Sciatic nerve (tissue), 2 donors: ENCODE measurements at regions not wholly inside any gene's neighbourhood (a gene's known extent, or its start where the extent isn't known, plus 50 kb on each side); places are given as distances from the start of the nearest gene placed in this dataset.

Experiments
- ATAC-seq: fragments of 200-7000 bp; cut with Tn5 transposase; one replicate; pipeline ENCODE4 v1.9.1; 2020; ENCODE audit warnings: mild to moderate bottlenecking, moderate library complexity
- DNase-seq: peaks from one replicate; pipeline ENCODE4 v3.0.0-alpha.2; 2020; ENCODE audit warnings: low spot score
- intact Hi-C: fragments of 100-400 bp; cut with DNase I; formaldehyde crosslinking; loops from one replicate; pipeline ENCODE4 v1.14.2; 2022
- donor health status: DM: no; HTN: no; CAD: no.
- donor health status: DM: no; HTN: no; CAD: no.

DNA sequence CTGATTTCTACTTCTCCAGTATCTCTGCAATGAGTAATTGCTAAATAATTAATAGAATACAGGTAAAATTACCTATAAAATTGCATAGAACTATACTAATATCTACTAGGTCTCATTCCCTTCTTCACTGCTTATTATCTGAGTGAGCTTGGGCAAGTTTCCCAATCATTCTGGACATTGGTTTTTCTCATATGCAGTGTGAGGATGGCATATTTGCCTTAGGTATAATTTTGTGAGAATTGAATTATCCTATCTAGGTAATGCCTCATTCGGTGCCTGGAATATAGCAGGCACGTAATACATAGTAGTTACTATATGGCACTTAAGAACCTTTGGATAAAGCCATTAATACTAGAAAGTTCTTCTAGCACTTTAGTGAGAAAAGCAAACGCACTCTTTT is 434.7 kb downstream of the GATA3 start:
- ATAC-seq, result no peak
- DNase-seq, result no peak
- intact Hi-C loops, result no loop called here

- DNase-seq (no peak), ATAC-seq (no peak)
- intact Hi-C loops, result no loop called here
Measured at GRCh38 chr10:8489823-8490222, 435.3 kb downstream of the GATA3 start.

DNA sequence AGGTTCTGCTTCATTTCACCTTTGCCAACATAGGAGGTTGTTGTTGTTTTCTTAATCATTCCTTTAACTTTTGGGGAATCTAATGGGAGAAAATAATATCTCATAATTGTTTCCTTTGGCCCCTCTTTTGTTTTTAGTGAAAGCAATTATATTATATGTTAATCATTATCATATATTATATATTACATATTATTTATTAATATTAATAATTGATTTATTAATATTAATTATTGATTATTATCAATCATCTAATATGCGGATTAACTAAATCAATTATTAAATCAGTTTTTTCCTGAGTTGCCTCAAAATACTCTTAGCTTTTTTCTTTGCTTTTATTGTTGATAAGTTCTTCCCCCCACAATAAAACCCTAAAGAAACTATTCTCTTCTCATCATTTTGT is 443.8 kb downstream of the GATA3 start:
- ATAC-seq (no peak), DNase-seq (no peak)
- intact Hi-C loops, result no loop called here

DNA sequence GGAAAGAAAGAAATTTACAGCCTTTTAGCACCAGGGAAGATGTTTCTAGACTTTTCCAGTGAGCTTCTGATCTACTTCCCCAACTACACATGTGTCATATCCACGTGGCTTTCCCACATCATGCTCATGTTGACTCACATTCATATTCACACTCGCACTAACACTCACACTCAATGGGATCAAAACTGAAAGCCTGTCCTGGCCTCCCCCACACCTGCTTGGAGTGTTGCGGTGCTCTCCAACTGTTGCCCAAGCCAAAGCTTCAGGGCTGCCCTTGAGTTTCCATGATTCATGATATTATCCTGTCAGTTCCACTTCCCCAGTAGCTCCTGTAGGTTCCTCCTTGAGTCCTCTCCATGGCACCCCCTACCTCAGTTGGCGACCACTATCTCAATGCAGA is 444.4 kb downstream of the GATA3 start:
- DNase-seq (no peak), ATAC-seq (no peak)
- intact Hi-C loops, result no loop called here

GRCh38 chr10:8499312-8499711 is 444.8 kb downstream of the GATA3 start:
- ATAC-seq (no peak), DNase-seq (no peak)
- intact Hi-C loops, result no loop called here

GRCh38 chr10:8499752-8500390 is 445.4 kb downstream of the GATA3 start:
- no peak for ATAC-seq
- intact Hi-C loops, result no loop called here
- DNase-seq, result no peak

GRCh38 chr10:8502573-8502972 is 448.1 kb downstream of the GATA3 start:
- intact Hi-C loops, result no loop called here
- no peak for DNase-seq
- ATAC-seq, result no peak

DNA sequence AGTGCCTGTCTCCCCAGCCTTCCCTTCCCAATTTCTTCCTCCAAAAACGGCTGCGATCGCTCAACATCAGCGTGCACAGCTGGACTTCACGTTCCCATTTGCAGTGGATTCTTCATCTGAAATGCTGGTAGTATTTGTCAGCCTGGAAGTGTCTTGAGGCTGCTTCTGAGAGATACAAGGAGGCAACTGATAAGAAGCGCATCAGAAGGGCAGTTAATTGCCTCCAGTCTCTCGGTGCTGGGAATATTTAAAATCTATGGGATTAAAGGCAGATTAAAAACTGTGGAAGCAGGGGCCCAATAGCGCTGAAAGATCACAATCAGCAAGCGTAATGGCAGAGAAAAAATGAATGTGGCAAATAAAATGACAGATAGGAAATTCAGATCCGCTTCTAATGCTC is 450.0 kb downstream of the GATA3 start:
- ATAC-seq (no peak), DNase-seq (no peak)
- intact Hi-C loops, result no loop called here

DNA sequence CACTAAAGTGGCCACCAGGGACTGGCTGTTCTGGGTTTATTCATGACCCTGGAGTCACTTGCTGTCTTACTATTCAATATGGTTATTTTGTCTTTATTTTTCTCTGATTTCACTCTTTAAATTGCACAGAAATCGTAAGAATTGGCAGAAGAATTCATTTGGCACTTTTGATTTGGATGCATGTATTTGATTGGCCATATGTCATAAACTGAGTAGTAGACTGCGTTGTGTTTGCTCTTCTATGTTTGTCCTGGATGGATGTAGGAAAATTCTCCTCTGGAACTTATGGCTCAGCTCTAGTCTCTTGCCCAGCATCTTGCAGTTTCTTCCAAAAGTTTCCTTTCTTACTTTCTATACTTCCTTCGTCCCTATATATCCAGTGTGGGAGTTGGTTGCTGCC is 452.7 kb downstream of the GATA3 start:
- intact Hi-C loops, result no loop called here
- ATAC-seq (no peak), DNase-seq (no peak)

DNA sequence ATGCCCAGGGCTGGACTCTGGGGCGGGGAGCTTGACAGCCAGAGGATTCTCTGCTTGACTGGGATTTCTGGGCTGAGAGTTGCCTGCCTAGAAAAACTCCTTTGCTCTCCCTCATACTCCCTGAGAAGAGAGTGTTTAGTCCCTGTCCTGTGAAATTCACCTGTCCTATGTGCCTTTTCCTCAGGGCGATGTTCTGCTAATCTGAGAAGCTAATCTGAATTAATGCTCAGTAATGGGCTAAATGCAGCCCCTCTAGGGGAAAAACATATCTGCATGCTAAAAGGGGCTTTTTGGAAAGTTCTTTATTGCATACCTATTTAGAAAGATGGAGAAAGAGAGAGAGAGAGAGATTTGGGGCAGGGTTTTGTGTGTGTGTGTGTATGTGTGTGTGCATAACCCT is 454.4 kb downstream of the GATA3 start:
- intact Hi-C loops, result no loop called here
- DNase-seq (no peak), ATAC-seq (no peak)

DNA sequence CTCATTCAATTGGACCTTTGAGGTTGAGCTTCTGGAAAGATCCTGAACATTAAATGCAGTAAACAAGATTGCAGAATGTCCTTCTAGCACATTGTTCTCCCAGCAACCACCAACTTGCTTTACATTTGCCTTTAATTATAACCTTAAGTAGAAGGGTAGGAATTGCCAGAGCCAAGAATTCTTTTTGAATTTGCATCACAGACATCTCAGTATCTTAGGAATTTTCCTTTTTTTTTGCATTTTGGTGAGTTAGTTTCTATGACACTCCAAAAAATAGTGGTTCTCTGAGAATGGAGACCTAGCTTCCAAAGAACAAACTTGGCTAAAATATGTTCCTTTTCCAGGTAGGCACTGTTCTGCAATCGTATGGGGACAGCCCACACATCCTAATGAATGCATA is 456.0 kb downstream of the GATA3 start:
- DNase-seq (no peak), ATAC-seq (no peak)
- intact Hi-C loops, result no loop called here

GRCh38 chr10:8511026-8511425 is 456.5 kb downstream of the GATA3 start:
- no peak for ATAC-seq
- intact Hi-C loops, result no loop called here

GRCh38 chr10:8513155-8514147 is 459.0 kb downstream of the GATA3 start:
- ATAC-seq (no peak), DNase-seq (no peak)
- intact Hi-C loops, result no loop called here

More at GRCh38 chr10:8511026-8511425, 456.5 kb downstream of the GATA3 start:
- DNase-seq, result no peak

DNA sequence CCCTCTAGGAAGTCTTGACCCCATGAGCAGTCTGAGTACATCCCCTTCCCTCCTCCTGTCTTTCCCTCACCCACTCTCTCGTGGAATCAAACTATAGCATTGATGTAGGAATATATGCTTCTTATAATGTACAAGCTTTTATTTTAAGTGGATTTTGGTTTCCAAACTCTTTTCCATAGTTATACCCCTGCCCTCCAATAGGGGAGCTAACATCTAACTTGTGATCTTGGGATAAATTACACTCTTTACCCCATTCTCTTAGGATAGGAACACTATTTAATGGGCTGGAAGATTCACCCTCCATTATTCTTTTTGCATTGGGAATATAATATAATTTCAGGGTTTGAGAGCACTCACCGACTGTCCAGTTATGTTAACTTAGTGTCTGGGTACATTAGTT is 465.9 kb downstream of the GATA3 start:
- ATAC-seq (no peak), DNase-seq (no peak)
- intact Hi-C loops, result no loop called here

DNA sequence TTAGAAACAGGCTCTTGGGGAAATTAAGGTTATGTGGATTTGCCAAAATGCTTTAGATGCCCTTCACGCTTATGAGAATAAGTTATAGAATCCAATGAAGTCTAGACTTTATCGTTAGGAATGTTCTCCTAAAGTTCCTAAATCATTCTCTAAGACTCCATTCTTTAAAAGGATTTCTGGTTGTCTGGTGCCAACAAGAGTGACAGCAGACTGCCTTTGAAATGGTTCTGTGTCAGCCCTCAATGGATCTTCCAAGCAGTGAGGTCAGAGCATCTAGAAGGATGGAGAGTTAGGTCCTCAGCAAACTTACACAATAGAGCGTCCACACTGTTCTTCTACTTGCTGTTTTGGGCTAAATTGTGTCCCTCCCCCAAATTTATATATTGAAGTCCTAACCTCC is 473.3 kb downstream of the GATA3 start:
- DNase-seq (no peak), ATAC-seq (no peak)
- intact Hi-C loops, result no loop called here

DNA sequence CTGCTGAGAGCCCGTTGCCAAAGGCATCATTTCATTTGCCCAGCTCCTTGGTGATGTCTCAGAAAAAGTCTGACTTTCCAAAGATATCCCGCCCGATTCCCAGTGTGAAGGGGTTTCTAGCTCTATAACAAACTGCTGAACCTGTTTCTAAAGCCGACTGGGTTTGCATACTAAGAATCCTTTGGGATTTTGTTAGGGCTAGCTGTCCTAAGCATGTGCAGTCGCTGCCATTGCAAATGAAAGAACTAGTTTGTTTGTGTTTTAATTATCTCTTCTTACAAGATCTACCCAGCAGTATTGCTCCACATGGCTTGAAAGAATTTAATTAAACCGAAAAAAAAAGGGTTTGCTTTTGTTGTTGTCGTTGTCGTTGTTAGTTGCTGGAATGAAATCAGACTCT is 476.6 kb downstream of the GATA3 start:
- ATAC-seq (no peak), DNase-seq (no peak)
- intact Hi-C loops, result no loop called here

GRCh38 chr10:8532647-8533046 is 478.2 kb downstream of the GATA3 start:
- intact Hi-C loops, result no loop called here
- DNase-seq, result no peak
- no peak for ATAC-seq

DNA sequence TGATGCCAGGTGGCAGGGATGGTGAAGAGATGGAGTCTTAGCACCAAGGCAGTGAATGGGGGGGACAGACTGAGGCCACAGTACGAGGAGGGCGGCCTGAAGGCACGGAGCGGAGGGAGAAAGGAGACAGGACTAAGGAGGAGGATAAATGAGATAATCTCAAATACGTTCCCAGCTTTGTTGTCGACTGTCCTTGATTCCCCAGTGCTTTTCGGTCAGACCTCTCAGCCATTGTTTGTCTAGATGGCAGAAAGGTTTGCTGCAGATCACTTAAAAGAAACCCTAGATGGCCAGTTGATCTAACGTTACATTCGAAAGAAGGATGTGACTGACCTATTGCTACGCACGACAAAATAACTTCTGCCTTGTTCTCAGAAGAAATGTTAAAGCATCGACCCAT is 479.0 kb downstream of the GATA3 start:
- intact Hi-C loops, result no loop called here
- DNase-seq, result no peak
- no peak for ATAC-seq

DNA sequence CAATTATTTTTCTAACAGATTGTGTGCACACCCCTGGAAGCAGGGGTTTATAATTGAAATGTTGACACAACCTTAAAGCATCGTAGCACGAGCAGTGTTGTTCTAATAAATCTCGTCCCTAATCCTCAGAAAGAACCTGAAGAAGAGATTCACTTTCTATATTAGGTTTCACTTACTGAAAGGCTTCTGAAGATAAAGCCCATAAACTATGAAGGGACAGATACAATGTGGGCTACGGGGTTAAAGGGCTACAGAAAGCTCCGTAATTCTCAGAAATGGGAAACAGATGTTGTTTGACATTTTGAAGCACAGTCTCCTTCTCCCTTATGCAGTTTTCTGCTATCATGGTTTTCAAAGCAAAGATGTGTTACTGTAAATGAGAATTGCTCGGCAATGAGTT is 479.6 kb downstream of the GATA3 start:
- DNase-seq (no peak), ATAC-seq (no peak)
- intact Hi-C loops, result no loop called here

DNA sequence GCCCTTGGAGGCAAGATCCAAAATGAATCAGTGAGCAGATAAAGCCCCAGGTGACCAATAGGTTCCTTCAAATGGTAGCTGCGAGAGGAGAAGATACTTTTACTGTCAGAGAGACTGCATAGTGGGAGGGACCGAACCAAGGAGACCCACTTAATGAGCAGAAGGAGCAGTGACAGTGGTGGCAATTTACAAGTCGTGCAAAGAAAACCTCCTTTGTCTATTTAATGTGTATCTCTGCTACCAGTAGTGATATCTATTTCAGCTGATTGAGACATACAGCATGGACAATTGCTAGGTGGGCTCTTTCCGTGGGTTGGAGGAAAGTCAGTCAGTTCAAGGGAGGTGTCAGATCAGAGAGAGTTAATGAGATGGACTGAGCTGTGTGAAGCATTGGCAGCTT is 480.4 kb downstream of the GATA3 start:
- DNase-seq (no peak), ATAC-seq (no peak)
- intact Hi-C loops, result no loop called here

DNA sequence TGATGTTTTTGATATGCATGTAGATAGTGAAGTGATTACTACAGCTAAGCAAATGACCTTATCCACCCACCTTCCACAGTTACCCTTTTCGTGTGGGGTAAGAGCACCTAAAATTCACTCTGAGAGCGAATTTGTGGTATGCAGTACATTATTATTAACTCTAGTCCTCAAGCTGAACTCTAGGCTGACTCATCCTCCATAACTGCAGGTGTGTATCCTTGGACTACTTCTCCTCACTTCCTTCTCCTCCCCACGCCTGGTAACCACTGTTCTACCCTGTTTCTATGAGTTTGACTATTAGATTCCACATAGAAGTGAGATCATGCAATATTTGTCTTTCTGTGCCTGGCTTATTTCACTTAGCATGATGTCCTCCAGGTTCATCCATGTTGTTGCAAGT is 484.6 kb downstream of the GATA3 start:
- intact Hi-C loops, result no loop called here
- no peak for ATAC-seq
- no peak for DNase-seq
